Cardiac septum (tissue), 1 donor: ENCODE measurements at regions not wholly inside any gene's neighbourhood (a gene's known extent, or its start where the extent isn't known, plus 50 kb on each side); places are given as distances from the start of the nearest gene placed in this dataset.
"Not testable (repeated sequence)": the region's sequence is repeated elsewhere in the genome, so short reads cannot be mapped to it uniquely, and the experiment has no call there.

Source experiments
- DNase-seq: peaks from one replicate; pipeline ENCODE4 v3.0.0-alpha.2; 2020; ENCODE audit warnings: low spot score
- intact Hi-C: fragments of 100-400 bp; cut with DNase I; formaldehyde crosslinking; loops from one replicate; pipeline ENCODE4 v1.14.0; 2022
- donor health status: DM: no; HTN: no; CAD: no.

GRCh38 chr4:175033162-175033561 is 115.0 kb downstream of the ADAM29 start:
- no peak for DNase-seq
- intact Hi-C loops: no loop called here

- intact Hi-C loops: no loop called here
- DNase-seq: no peak
Measured at GRCh38 chr4:175034007-175034406, 115.8 kb downstream of the ADAM29 start.

- intact Hi-C loops: no loop called here
- no peak for DNase-seq
Measured at GRCh38 chr4:175034986-175035705, 117.0 kb downstream of the ADAM29 start.

DNA sequence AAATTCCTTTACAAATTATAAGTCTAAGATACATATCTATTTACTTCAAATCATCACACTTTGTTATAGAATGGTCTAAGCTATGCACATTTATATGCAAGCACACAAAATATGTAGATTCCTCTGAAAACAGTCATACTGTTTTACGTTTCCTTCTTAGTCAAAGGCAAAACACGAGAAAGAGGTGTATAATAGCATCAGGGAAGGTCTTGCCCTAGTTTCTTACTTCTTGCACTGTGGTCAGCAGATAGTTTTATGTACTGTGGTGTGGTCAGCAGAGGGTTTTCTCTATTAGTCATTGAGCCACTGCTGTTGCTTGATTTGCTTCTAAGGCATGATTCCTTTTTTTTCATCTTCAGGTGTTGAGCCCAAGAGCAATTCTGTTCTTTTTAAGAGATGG is 117.7 kb downstream of the ADAM29 start:
- intact Hi-C loops: no loop called here
- DNase-seq: no peak

GRCh38 chr4:175048111-175048784 is 130.1 kb downstream of the ADAM29 start:
- intact Hi-C loops: no loop called here
- DNase-seq: no peak

GRCh38 chr4:175048906-175049305 is 130.7 kb downstream of the ADAM29 start:
- intact Hi-C loops: no loop called here
- no peak for DNase-seq

DNA sequence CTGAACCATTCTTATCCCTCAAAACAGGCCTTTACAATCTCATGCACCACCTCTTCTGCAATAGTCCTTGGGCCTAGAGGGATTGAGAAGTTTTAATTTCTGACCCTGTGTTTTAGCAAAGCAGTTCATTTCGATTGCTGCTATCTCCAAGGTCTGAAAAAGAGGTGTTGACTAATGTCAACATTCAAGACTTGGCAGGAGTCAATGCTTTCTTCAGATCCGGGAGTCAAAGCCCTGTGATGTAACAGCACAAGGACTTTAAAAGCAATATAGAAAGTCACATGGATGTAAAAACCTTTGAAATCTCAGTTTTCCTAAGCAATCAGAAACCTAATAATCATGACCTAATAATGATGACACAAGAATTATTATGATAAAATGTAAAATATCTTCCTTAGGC is 133.8 kb downstream of the ADAM29 start:
- no peak for DNase-seq
- intact Hi-C loops: no loop called here

DNA sequence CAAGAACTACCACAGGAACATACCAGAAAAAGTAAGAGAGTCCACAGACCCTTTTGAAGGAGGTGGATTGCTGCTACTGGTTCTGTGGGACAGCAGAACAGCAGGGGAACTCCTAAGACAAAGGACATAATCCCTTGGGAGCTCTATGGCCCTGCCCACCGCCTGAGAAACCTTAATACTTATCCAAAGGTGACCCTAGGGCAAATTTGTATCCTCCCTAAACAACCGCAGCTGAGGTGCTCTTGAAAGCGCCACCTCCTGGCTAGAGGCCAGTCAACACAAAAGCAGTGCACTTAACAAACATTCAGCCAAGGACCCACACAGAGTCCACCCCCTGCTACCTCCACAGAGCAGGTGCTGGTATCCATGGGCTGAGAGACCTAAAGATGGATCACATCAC is 136.8 kb downstream of the ADAM29 start:
- intact Hi-C loops: no loop called here
- DNase-seq: no peak

GRCh38 chr4:175062183-175062592 is 144.0 kb downstream of the ADAM29 start:
- no peak for DNase-seq
- intact Hi-C loops: no loop called here

- no peak for DNase-seq
- intact Hi-C loops: no loop called here
Measured at GRCh38 chr4:175065228-175065627, 147.1 kb downstream of the ADAM29 start.

- no peak for DNase-seq
- intact Hi-C loops: no loop called here
Measured at GRCh38 chr4:175066923-175067627, 148.9 kb downstream of the ADAM29 start.

DNA sequence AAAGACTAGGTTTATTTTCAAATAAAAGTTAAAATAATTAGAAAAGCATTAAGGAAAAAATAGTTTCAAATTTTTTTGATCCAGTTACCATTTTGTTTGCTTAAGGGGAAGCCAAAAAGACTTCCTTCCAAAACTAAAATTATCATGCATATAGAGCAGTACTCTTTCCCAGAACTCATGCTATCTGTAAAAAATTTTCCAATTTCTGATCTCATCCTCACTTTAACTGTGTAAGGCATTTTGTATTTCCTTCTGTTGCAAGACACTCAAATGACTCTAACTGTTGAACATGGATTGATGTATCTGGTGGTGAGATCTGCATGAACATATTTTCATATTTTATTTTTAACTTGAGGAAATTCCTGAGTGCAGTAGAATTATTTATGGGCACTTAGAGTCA is 150.1 kb downstream of the ADAM29 start:
- intact Hi-C loops: no loop called here
- DNase-seq: no peak

DNA sequence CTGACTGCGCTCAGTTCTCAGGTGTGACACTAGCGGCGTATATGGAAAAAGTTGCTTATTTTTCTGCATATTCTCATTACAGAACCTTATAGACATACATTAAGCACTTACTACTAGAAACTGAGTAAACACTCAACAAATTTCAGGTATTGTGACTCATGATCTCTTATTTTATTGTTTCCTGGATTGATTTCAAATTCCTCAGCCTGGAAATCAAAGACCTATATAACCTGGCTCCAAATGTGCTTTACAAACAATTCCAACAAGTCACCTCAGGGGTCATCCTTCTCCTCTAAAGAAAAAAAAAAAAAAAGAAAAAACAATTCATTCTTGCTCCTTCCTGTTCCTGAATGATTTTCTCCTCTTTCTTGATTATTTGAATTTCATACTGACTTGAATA is 152.3 kb downstream of the ADAM29 start:
- intact Hi-C loops: no loop called here

DNA sequence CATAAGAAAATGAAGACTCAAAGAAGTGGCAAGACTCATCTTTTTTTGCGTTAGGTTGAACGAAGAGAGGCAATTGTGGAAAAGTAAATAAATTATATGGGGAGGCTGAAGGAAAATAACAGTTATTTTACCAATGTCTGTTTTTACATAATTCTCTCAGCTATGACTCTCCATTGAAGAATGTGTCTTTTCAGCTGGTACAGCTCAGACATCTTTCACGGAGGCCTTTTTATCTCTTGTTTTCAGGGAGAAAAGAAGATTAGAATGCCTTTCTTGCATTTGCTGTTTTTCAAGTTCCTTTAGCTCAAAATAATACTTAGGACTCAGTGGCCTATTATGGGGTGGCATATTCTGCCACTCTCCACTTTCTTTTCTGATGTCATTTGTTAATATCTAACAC is 153.0 kb downstream of the ADAM29 start:
- no peak for DNase-seq
- intact Hi-C loops: no loop called here

More for the DNA sequence above, 152.3 kb downstream of the ADAM29 start:
- DNase-seq: no peak

DNA sequence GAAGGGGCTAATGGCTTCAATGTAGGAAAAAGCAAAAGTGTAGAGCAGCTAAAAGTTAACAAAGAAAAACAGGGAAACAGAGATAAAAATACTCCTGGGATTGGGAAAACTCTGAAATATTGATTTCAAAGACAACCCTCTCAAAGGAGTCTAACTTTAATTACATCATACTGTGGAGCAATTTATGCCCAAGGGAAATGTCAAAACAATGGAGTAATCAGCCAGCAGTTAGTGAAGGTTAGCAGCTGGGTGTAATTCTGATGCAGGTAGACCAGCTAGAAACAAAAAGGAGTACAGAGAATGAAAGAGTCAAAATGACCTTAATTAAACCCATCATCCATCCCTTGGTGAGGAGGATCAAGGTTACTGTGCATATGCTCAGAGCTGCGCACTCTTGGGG is 169.0 kb downstream of the ADAM29 start:
- intact Hi-C loops: no loop called here
- DNase-seq: no peak

DNA sequence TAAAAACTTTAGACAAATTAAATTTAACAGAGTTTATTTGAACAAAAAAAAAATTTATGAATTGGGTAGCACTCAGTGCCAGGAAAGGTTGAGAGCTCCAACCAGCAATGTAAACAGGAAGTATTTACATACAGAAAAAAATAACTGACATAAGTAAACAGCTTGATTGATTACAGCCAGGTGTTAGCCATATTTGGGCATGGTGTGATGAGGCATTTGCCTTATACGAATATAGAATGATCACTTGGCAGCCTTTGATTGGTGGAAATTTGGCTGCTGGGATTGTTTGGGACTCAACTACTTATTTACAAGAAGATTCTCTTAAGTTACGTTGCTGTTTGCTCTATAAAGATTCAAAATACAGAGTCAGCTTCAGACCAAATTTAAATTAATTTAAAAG is 172.0 kb downstream of the ADAM29 start:
- DNase-seq: no peak
- intact Hi-C loops: no loop called here

GRCh38 chr4:175091649-175092048 is 173.5 kb downstream of the ADAM29 start:
- no peak for DNase-seq
- intact Hi-C loops: no loop called here

GRCh38 chr4:175092114-175092513 is 174.0 kb downstream of the ADAM29 start:
- intact Hi-C loops: no loop called here
- DNase-seq: no peak

- intact Hi-C loops, DNase-seq: not testable (repeated sequence)
Measured at GRCh38 chr4:175093055-175093454, 174.9 kb downstream of the ADAM29 start.

DNA sequence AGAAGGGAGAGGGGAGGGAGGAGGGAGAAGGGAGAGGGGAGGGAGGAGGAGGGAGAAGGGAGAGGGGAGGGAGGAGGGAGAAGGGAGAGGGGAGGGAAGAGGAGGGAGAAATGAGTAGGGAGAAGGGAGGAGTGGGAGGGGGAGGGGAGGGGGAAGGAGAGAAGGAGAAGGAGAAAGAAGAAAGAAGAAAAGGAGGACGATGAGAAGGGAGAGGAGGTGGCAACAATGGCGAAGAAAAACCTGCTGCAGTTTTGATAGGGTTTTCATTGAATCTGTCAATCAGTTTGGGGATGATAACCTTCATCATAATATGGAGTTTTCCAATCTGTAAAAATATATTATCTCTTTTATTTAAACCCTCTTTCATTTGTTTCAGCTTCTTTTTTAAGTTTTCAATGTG is 185.2 kb downstream of the ADAM29 start:
- intact Hi-C loops: no loop called here
- no peak for DNase-seq

DNA sequence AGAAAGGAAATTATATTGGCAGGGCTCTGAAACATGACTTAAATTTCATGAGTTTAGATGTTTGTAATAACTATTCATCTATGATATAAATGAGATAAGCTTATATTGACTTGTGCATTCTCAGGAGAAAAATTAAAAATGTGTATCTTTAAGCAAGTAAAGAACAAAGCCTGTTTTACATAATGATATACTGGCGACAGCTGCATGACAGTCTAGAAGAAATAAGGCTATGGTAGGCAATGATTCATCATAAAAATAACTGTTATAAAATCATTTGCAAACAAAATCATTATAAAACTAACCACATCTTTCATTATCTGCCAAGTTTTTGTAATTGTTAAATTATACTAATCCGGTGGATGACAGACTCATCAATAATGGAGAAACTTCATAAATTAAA is 188.1 kb downstream of the ADAM29 start:
- intact Hi-C loops: no loop called here
- no peak for DNase-seq
